GM12865 (cell line): ENCODE measurements at regions not wholly inside any gene's neighbourhood (a gene's known extent, or its start where the extent isn't known, plus 50 kb on each side); places are given as distances from the start of the nearest gene placed in this dataset.

Experiments used
- DNase-seq: peaks from one replicate; pipeline ENCODE4 v3.0.0; 2010; ENCODE audit warnings: low read depth
- H3K4me3 ChIP-seq: 2 replicates; pipeline ENCODE4 v1.5.1; 2011; ENCODE audit warnings: mild to moderate bottlenecking, low read depth, low read length, control low read depth
- CTCF ChIP-seq: IDR thresholded peaks from 2 replicates; pipeline ENCODE4 v1.5.1; 2011; ENCODE audit warnings: low read length, control low read depth, low read depth, inconsistent platforms; ENCODE audit not compliant: insufficient read depth; ENCODE audit errors: missing control alignments

GRCh38 chrX:19181345-19181744 is 59.1 kb upstream of the ADGRG2 start:
- DNase-seq: no peak
- H3K4me3 ChIP-seq: no peak overlapping the region
- no peak for TF ChIP-seq CTCF

GRCh38 chrX:19182785-19183184 is 60.5 kb upstream of the ADGRG2 start:
- no peak for DNase-seq

GRCh38 chrX:19183761-19184477 is 61.7 kb upstream of the ADGRG2 start:
- no peak for DNase-seq
- TF ChIP-seq CTCF: no peak
- H3K4me3 ChIP-seq: no peak overlapping the region

More at GRCh38 chrX:19182785-19183184, 60.5 kb upstream of the ADGRG2 start:
- no peak for TF ChIP-seq CTCF
- no peak overlapping the region for H3K4me3 ChIP-seq

GRCh38 chrX:19188566-19188965 is 66.3 kb upstream of the ADGRG2 start:
- no peak for TF ChIP-seq CTCF

GRCh38 chrX:19190902-19191301 is 68.6 kb upstream of the ADGRG2 start:
- peak; percentile 52 for DNase-seq
- no peak overlapping the region for H3K4me3 ChIP-seq
- TF ChIP-seq CTCF: no peak

More at GRCh38 chrX:19188566-19188965, 66.3 kb upstream of the ADGRG2 start:
- DNase-seq: no peak
- H3K4me3 ChIP-seq: no peak overlapping the region

GRCh38 chrX:19193565-19193964 is 71.3 kb upstream of the ADGRG2 start:
- DNase-seq: no peak
- no peak for TF ChIP-seq CTCF
- no peak overlapping the region for H3K4me3 ChIP-seq
